Endodermal cell (in vitro differentiated cells): ENCODE measurements at regions not wholly inside any gene's neighbourhood (a gene's known extent, or its start where the extent isn't known, plus 50 kb on each side); places are given as distances from the start of the nearest gene placed in this dataset.
"Not testable (repeated sequence)": the region's sequence is repeated elsewhere in the genome, so short reads cannot be mapped to it uniquely, and the experiment has no call there.

Experiments used
- DNase-seq: peaks from one replicate; pipeline ENCODE4 v3.0.0-alpha.2; 2017
- H3K27ac ChIP-seq: 2 replicates; pipeline ENCODE4 v1.5.1; 2013; ENCODE audit warnings: mild to moderate bottlenecking, low read depth, low read length, moderate library complexity
- H3K27me3 ChIP-seq: 2 replicates; pipeline ENCODE4 v1.6.1; 2013; ENCODE audit warnings: mild to moderate bottlenecking, low read length, moderate library complexity; ENCODE audit not compliant: insufficient read depth, control insufficient read depth, poor library complexity, severe bottlenecking
- H3K36me3 ChIP-seq: 2 replicates; pipeline ENCODE4 v1.7.0; 2013; ENCODE audit warnings: mild to moderate bottlenecking, low read length, moderate library complexity; ENCODE audit not compliant: control insufficient read depth, insufficient read depth
- H3K4me1 ChIP-seq: one replicate; pipeline ENCODE4 v1.7.0; 2013; ENCODE audit warnings: low read length; ENCODE audit not compliant: control insufficient read depth, insufficient read depth
- H3K4me3 ChIP-seq: 2 replicates; pipeline ENCODE4 v1.5.1; 2013; ENCODE audit warnings: mild to moderate bottlenecking, low read length, moderate library complexity
- H3K9ac ChIP-seq: 2 replicates; pipeline ENCODE4 v1.6.1; 2013; ENCODE audit warnings: mild to moderate bottlenecking, low read length, moderate library complexity; ENCODE audit not compliant: poor library complexity, severe bottlenecking; ENCODE audit errors: extremely low read depth
- H3K9me3 ChIP-seq: 2 replicates; pipeline ENCODE4 v1.6.1; 2013; ENCODE audit warnings: mild to moderate bottlenecking, low read length, moderate library complexity; ENCODE audit not compliant: control insufficient read depth
- H3K27ac Mint-ChIP-seq: 2 replicates; pipeline ENCODE4 v1.8.0; 2020; ENCODE audit warnings: mixed read lengths
- H3K27me3 Mint-ChIP-seq: 2 replicates; pipeline ENCODE4 v1.8.0; 2021; ENCODE audit warnings: mild to moderate bottlenecking, mixed read lengths; ENCODE audit not compliant: insufficient read depth
- H3K36me3 Mint-ChIP-seq: 2 replicates; pipeline ENCODE4 v1.8.0; 2020; ENCODE audit warnings: low read depth, mixed read lengths
- H3K4me1 Mint-ChIP-seq: 2 replicates; pipeline ENCODE4 v1.8.0; 2020; ENCODE audit warnings: mixed read lengths
- H3K4me3 Mint-ChIP-seq: 2 replicates; pipeline ENCODE4 v1.8.0; 2020; ENCODE audit warnings: mild to moderate bottlenecking, moderate library complexity, mixed read lengths
- H3K9me3 Mint-ChIP-seq: 2 replicates; pipeline ENCODE4 v1.8.0; 2020; ENCODE audit warnings: mild to moderate bottlenecking, mixed read lengths
- WGBS, 2 experiments: methylation state at CpG; one replicate each; pipeline versions ENCODE4 v1.1.5 to v1.1.7; 2013; ENCODE audit warnings: missing lambda C conversion rate in 2 of 2, mixed read lengths in 1 of 2; ENCODE audit not compliant: insufficient coverage in 1 of 2, insufficient read length in 1 of 2; 5-methylcytosine and 5-hydroxymethylcytosine counted together
- TF ChIP-seq, protein P1 (sequence below): fragments of 200-600 bp; sonication (generic); conservative IDR thresholded peaks from 2 replicates; pipeline ENCODE4 v1.5.0; 2021; ENCODE audit warnings: antibody characterized with exemption, mild to moderate bottlenecking

DNA sequence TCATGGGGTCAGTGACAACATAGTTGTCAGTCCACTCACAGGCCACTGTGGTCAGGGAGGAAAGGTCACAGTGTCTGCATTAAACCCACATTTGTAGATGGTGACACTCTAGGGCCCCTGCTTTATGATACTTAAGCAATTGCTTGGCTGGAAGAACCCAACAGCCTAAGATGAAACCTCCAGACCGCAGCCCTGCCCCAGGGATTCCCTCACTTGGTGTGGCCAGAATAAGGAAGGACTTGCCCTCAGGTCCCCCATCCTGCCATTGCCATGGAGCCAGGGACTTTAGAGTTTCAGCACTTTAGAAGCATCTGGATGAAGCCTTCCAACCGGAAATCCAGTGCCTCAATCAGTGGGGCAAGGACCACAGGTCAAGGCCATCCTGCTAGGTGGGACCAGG is 63.9 kb upstream of the LAPTM4A start:
- Histone ChIP-seq H3K27ac (no peak overlapping the region), H3K36me3 (no peaks in the 10 kb centered on the region), H3K4me1 (peaks cover 5% of the 10 kb centered on the region), H3K9ac (no peak overlapping the region), H3K9me3 (no peaks in the 10 kb centered on the region), H3K27me3 (peaks cover 35% of the 10 kb centered on the region), H3K4me3 (no peak overlapping the region)
- Mint-ChIP-seq H3K36me3 (no peaks in the 10 kb centered on the region), H3K27me3 (peaks cover 36% of the 10 kb centered on the region), H3K4me3 (no peak overlapping the region), H3K4me1 (peaks cover 14% of the 10 kb centered on the region), H3K9me3 (no peaks in the 10 kb centered on the region), H3K27ac (no peak overlapping the region)
- DNase-seq, result no peak
- 94% methylated on average over 2 of the region's 2 CpGs for WGBS, 2 experiments
- TF ChIP-seq, protein P1, sequence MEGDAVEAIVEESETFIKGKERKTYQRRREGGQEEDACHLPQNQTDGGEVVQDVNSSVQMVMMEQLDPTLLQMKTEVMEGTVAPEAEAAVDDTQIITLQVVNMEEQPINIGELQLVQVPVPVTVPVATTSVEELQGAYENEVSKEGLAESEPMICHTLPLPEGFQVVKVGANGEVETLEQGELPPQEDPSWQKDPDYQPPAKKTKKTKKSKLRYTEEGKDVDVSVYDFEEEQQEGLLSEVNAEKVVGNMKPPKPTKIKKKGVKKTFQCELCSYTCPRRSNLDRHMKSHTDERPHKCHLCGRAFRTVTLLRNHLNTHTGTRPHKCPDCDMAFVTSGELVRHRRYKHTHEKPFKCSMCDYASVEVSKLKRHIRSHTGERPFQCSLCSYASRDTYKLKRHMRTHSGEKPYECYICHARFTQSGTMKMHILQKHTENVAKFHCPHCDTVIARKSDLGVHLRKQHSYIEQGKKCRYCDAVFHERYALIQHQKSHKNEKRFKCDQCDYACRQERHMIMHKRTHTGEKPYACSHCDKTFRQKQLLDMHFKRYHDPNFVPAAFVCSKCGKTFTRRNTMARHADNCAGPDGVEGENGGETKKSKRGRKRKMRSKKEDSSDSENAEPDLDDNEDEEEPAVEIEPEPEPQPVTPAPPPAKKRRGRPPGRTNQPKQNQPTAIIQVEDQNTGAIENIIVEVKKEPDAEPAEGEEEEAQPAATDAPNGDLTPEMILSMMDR, result no peak

DNA sequence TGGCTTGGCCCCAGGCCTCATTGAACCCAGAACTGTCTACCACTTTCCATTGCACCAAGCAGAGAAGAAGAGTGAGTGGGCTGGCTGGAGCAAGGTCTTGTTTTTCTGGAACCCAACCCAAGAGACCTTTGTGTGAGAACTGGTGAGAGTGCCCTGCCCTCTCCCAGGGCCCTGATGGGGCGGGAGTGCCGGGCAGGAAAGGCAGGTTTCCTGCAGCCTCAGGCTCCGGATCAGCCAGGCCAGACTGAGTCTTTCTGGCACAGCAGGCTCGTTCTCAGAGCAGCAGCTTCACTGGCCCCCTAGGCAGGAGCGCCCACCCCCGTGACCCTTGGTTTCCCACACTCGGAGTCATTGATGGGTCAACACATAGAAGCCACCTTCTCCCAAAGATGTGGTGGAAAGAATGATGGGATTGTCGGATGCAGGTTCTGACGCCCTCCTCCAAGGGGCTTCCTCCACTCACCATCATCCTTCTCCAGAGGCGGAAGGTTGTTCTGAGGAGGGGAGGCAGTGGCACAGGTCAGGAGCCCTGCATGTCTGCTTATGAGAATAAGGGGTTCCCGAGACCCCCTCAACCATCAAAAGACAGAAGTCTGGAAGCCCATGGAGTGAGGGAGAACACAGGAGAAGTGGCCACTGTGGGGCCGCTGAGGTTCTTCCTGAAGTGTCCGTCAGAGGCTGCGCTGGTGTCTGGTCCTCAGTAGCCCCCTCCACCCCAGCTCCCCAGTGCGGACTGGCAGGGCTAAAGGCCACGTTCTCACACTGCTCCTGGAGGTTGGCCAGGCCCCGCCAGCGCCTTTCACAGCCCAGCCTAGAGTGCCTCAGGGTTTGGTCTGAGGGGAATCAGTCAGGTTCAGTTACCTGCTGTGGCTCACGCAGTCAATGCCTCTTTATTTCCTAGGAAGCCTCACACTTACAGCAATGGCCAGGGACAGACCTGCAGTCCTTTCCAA is 62.8 kb upstream of the LAPTM4A start:
- peaks cover 5% of the 10 kb centered on the region for H3K4me1 ChIP-seq
- H3K9me3 ChIP-seq, result no peaks in the 10 kb centered on the region
- peaks cover 34% of the 10 kb centered on the region for H3K27me3 ChIP-seq
- H3K36me3 ChIP-seq, result no peaks in the 10 kb centered on the region
- Mint-ChIP-seq H3K27ac (no peak overlapping the region), H3K27me3 (peaks cover 33% of the 10 kb centered on the region), H3K4me1 (peaks cover 14% of the 10 kb centered on the region), H3K9me3 (no peaks in the 10 kb centered on the region), H3K4me3 (no peak overlapping the region), H3K36me3 (no peaks in the 10 kb centered on the region)
- TF ChIP-seq, protein P1, result no peak
- no peak overlapping the region for H3K4me3 ChIP-seq
- H3K9ac ChIP-seq, result no peak overlapping the region
- 89 to 91% methylated on average over 9 to 19 of the region's 19 CpGs for WGBS, 2 experiments
- DNase-seq, result no peak
- H3K27ac ChIP-seq, result no peak overlapping the region

DNA sequence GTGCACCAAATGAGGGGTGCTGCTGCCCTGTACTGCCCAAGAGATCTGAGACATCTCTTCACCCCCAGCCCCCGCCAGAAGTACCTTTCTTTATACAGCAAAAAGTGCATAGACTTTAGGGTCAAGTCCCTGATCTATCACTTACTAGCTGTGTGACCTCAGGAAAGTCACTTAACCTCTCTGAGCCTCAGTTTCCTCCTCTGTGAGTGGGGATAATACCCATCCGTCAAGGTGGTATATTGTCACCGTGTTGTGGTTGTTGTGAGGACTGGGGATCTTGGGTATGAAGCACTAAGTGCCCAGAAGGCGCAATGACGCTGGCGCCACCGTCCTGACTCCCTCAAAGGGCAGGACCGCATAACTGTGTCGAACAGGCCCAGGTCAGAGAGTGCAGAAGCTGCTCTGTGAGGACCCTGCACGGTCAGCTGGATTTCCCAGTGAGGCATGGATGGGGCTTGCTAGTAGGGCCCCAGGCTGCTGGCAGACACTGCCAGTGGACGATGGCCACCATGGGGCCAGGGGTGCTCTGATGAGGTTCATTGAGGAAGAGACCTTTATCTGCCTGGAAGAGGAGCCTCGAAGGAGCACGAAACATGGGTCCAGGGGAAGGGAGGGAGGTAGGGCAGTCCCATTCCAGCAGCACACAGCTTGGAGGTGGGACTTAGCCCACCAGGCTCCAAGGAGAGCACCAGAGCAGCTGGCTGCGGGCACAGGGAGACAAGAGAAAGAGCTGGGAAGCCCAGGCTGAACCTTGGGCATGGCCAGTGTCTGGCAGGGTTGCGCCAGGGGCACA is 61.8 kb upstream of the LAPTM4A start:
- no peak overlapping the region for H3K27ac Mint-ChIP-seq
- Histone ChIP-seq H3K27ac (no peak overlapping the region), H3K36me3 (no peaks in the 10 kb centered on the region), H3K4me1 (peaks cover 5% of the 10 kb centered on the region), H3K9me3 (no peaks in the 10 kb centered on the region), H3K9ac (no peak overlapping the region), H3K4me3 (no peak overlapping the region), H3K27me3 (peaks cover 29% of the 10 kb centered on the region)
- peaks cover 34% of the 10 kb centered on the region for H3K27me3 Mint-ChIP-seq
- no peaks in the 10 kb centered on the region for H3K36me3 Mint-ChIP-seq
- DNase-seq, result no peak
- H3K4me1 Mint-ChIP-seq, result peaks cover 14% of the 10 kb centered on the region
- WGBS, 2 experiments, result 91 to 97% methylated on average over 11 to 15 of the region's 15 CpGs
- H3K4me3 Mint-ChIP-seq, result no peak overlapping the region
- TF ChIP-seq, protein P1, result no peak
- H3K9me3 Mint-ChIP-seq, result no peaks in the 10 kb centered on the region

DNA sequence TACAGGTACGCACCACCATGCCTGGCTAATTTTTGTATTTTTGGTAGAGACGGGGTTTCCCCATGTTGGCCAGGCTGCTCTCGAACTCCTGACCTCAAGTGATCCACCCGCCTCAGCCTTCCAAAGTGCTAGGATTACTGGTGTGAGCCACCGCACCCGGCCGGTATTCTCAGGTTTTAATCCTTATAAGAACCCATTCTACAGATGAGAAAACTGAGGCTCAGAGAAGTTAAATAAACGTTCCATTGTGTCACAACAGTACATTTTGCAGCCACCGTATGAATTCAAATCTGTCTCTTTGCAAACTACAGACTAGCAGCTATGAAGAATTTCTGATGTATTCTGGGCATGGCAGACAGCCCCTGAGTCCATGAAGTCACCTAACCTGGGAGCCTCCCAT is 60.9 kb upstream of the LAPTM4A start:
- not testable (repeated sequence) for H3K9ac ChIP-seq, H3K27ac ChIP-seq, H3K4me3 Mint-ChIP-seq, DNase-seq, H3K4me3 ChIP-seq, H3K36me3 ChIP-seq, H3K9me3 ChIP-seq, H3K36me3 Mint-ChIP-seq, H3K27ac Mint-ChIP-seq, H3K4me1 ChIP-seq, H3K9me3 Mint-ChIP-seq
- H3K4me1 Mint-ChIP-seq, result peaks cover 14% of the 10 kb centered on the region
- H3K27me3 ChIP-seq, result peaks cover 21% of the 10 kb centered on the region
- peaks cover 39% of the 10 kb centered on the region for H3K27me3 Mint-ChIP-seq
- WGBS, 2 experiments, result 79 to 91% methylated on average over 6 to 9 of the region's 9 CpGs
